ENCODE measurements at regions not wholly inside any gene's neighbourhood (a gene's known extent, or its start where the extent isn't known, plus 50 kb on each side); places are given as distances from the start of the nearest gene placed in this dataset.

DNA sequence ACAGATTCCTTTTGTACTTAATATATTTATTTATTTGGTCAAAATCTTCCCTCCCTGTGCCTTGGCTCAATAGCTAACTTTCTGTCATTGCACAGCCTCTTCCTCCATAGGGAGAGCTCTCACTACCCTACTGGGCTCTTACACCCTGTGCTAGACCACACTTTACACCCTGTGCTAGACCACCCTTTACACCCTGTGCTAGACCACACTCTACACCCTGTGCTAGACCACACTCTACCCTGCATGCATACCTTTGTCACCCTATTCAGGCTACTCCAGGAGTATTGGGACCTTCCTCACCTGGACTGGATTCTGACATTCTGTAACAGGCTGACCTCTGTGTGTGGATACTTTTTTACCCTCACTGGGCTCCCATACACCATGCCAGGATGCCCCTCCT is 298.5 kb upstream of the TPK1 start:
- TF ChIP-seq, protein P1, sequence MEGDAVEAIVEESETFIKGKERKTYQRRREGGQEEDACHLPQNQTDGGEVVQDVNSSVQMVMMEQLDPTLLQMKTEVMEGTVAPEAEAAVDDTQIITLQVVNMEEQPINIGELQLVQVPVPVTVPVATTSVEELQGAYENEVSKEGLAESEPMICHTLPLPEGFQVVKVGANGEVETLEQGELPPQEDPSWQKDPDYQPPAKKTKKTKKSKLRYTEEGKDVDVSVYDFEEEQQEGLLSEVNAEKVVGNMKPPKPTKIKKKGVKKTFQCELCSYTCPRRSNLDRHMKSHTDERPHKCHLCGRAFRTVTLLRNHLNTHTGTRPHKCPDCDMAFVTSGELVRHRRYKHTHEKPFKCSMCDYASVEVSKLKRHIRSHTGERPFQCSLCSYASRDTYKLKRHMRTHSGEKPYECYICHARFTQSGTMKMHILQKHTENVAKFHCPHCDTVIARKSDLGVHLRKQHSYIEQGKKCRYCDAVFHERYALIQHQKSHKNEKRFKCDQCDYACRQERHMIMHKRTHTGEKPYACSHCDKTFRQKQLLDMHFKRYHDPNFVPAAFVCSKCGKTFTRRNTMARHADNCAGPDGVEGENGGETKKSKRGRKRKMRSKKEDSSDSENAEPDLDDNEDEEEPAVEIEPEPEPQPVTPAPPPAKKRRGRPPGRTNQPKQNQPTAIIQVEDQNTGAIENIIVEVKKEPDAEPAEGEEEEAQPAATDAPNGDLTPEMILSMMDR (IDR thresholded peaks at IDR 0.05): no peak
- no peak for TF ChIP-seq POLR2A (IDR thresholded peaks at IDR 0.05)

All from Peyer's patch (tissue), 4 donors.